ELF-1 (cell line): ENCODE measurements at regions not wholly inside any gene's neighbourhood (a gene's known extent, or its start where the extent isn't known, plus 50 kb on each side); places are given as distances from the start of the nearest gene placed in this dataset.
"Not testable (repeated sequence)": the region's sequence is repeated elsewhere in the genome, so short reads cannot be mapped to it uniquely, and the experiment has no call there.

Experiments
- DNase-seq: peaks from one replicate; pipeline ENCODE4 v3.0.0-alpha.2; 2016; ENCODE audit warnings: low read depth, low spot score

DNA sequence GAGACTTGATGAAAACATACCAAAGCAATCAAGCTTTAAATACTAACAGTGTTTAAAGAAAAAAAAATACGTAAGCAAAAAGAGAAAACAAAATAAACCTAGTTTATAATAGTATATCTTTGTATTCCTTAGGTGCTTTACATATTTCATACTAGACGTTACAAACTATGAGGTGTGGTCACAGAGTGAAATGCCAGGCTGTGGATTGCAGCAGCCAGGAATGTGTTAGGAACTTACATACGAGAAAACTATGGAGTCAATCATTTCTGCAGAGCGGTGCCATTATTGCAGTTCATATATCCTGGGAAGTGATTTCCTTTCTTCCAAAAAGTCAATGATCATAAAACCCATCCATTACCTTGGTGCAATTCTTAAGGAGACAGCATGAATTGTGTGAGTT lies 443.6 kb upstream of the GRAMD2B start:
- no peak for DNase-seq

- DNase-seq = no peak
Observed at GRCh38 chr5:125981016-125981415, 442.2 kb upstream of the GRAMD2B start.

- DNase-seq = no peak
Observed at GRCh38 chr5:125987677-125988255, 435.4 kb upstream of the GRAMD2B start.

- no peak for DNase-seq
Observed at GRCh38 chr5:125992050-125992449, 431.2 kb upstream of the GRAMD2B start.

GRCh38 chr5:125999271-126000030 lies 423.8 kb upstream of the GRAMD2B start:
- not testable (repeated sequence) for DNase-seq

DNA sequence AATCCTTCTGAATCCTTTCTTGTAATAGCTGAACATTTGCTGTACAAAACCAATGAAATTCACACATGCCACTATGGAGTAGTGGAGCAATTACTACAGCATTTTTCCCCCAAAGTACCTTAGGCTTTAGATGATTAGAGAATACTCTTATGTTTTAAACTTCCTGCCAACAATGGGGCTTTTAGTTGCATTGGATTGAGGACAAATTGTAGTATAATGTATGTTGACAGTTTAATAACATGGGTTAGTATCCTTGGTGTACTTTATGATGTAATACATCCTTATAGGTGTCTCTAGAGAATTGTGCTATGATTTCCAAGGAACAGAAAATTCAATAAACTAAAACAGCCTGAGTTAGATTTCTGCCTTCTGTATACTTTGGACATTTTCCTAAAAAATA lies 422.7 kb upstream of the GRAMD2B start:
- DNase-seq = no peak

DNA sequence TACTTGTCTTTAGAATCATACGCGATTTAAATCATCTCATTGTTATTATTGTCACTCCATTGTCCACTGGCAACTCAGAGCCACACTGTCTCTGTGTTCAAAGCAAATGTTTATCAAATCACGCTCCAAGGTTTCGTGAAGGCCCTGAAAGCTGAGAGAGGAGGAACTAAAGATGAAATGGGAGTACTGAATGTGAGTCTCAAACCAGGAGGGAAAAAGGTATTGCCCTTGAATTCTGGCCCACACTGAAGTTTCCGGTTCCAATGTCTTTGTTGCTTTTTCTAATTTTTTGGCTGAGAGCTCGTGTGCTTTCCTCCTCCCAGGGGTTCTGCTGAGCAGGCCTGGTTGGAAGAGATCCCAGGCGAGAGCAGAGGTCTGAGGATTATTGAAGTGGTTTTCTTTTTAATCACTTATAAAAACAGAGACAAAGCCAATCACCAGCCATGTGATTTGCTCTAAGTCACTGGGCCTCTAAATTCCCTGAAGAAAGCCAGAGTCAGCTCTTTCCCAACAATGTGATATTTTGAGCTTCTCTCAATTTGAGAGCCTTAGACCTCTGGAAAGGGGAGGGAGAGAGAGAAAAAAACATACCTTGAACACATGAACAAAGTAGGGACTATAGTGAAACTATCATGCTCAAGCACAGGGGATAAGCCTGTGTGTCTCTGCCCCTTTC lies 420.8 kb upstream of the GRAMD2B start:
- no peak for DNase-seq

DNA sequence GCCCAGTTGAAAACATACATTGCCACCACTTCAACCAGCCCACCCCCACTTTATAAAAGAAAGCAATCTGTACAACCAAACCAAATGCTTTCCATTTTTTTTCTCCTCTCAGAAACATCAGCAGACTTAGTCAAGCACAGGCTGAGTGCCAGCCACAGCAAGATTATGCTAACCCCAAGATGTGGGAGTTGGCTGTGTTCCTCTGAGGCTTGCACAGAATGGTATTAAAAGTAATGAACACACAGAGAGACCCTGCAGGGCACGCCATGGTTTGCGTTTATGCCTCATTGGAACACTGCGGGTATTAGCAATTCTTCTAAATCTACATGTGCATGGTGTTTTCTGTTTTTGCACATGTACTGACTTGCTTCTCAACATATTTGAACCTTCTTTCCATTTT lies 419.9 kb upstream of the GRAMD2B start:
- DNase-seq = no peak

- DNase-seq = no peak
Observed at GRCh38 chr5:126004636-126005035, 418.6 kb upstream of the GRAMD2B start.

DNA sequence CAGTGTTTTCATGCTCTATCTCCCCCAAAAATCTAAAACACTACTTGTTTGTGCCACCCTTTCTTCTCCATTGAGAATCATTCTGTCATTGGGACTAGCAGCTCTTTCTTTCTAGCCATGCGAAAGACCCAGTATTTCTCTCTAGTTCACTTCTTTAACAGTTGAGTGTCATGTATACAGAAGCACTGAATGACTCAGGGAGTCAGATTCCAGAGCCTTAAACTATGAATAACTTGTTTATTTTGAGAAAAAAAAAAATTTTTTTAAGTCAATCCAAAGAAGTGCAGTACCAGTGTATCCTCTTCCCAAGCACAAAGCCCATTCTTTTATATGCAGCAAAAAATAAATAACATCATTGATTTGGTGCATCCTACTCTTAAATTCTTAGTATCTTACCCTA lies 415.4 kb upstream of the GRAMD2B start:
- no peak for DNase-seq

DNA sequence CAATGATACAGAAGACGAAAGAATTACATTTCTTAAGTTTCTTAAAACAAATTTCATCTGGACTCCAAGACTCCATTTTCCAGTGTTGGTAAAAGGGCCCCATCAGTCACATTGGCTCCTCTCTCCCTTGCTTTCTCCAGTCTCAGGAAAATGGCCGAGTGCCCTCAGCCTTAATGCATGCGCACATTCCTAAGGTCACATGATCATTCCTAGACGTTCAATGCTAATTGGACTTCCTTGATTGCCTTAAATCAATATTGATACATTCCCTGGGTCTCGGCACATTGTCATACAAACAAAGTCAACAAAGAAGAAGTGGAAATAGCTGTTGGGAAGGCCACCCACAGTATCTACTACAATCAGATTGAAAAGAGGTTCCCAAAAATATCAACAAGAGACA lies 413.6 kb upstream of the GRAMD2B start:
- peak; percentile 59 for DNase-seq

- not testable (repeated sequence) for DNase-seq
Observed at GRCh38 chr5:126011526-126011925, 411.7 kb upstream of the GRAMD2B start.

- DNase-seq = no peak
Observed at GRCh38 chr5:126014676-126015075, 408.5 kb upstream of the GRAMD2B start.

- no peak for DNase-seq
Observed at GRCh38 chr5:126015235-126016181, 407.7 kb upstream of the GRAMD2B start.

DNA sequence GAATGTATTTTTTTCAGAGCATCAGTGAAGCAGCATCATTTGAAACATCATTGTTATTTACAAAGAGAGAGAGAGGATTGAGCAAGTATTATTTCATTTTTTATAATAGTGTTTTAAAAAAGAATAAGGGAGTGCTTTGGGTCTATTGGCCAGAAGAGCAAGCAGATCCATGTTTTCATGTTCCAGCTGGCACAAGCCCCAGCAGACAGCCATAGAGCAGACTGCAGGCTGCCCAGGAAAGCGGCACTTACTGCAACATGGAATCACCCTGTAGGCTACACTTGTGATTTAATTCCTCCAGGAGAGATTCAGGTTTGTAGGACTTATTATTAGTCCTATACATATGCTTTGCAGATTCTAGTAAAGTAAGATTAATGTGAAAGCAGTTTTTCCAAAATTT lies 407.0 kb upstream of the GRAMD2B start:
- DNase-seq = no peak

GRCh38 chr5:126017096-126017495 lies 406.1 kb upstream of the GRAMD2B start:
- DNase-seq = no peak

DNA sequence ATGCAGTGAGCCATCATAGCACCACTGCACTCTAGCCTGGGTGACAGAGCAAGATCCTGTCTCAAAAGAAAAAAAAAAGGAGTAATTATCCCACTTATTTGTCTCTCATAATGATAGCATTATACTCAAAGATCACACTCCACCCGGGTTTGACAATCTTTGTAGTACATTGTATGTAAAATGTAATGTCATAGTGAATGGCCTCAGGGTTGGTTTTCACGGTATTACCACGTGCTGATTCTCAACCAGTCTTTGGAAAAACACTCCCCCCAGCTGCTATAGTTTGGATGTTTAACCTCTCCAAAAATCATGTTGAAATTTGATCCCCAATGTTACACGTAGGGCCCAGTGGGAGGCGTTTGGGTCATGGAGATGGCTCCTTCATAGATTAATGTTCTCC lies 402.4 kb upstream of the GRAMD2B start:
- no peak for DNase-seq

- DNase-seq = no peak
Observed at GRCh38 chr5:126023994-126024441, 399.2 kb upstream of the GRAMD2B start.

DNA sequence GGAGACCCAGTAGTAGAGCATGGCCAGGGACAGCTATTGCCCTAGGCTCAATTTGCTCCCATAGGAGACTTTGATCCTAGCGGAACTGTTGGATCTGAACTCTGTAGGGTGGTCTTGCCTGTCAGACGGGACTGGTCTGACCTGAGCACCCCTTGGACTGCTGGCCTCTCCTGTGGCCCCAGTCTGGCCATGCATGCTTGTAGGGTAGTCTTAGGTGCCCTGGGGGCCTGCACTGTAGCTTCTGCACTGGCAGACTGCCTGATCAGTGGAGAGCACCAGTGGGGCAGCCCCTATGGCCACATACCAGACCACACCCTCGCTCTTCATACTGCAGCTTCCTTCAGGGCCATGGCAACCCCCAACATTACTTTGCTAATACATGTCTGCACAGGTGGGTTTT lies 396.1 kb upstream of the GRAMD2B start:
- DNase-seq = no peak

- DNase-seq = no peak
Observed at GRCh38 chr5:126027652-126028051, 395.6 kb upstream of the GRAMD2B start.

DNA sequence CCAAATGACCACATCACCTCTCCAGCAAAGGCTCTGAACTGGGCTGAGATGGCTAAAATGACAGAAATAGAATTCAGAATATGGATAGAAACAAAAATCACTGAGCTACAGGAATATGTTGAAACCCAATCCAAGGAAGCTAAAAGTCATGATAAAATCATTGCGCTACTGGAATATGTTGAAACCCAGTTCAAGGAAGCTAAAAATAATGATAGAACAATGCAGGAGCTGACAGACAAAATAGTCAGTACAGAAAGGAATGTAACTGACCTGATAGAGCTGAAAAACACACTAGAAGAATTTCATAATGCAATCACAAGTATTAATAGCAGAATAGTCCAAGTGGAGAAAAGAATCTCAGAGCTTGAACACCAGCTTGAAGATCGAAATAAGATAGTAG lies 394.9 kb upstream of the GRAMD2B start:
- DNase-seq = no peak

DNA sequence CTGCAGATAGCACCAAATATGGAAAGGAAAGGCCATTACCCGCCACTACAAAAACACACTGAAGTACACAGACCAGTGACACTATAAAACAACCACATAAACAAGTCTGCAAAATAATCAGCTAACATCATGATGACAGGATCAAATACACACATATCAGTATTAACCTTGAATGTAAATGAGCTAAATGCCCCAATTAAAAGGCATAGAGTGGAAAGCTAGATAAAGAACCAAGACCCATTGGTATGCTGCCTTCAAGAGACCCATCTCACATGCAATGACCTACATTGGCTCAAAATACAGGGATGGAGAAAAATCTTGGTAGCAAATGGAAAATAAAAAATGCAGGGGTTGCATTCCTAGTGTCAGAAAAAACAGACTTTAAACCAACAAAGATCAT lies 393.9 kb upstream of the GRAMD2B start:
- not testable (repeated sequence) for DNase-seq
